Omental fat pad (tissue), 3 donors: ENCODE measurements at regions not wholly inside any gene's neighbourhood (a gene's known extent, or its start where the extent isn't known, plus 50 kb on each side); places are given as distances from the start of the nearest gene placed in this dataset.

ENCODE experiments used
- ATAC-seq: fragments of 150-250 bp; one replicate; pipeline ENCODE4 v1.9.1; 2016; ENCODE audit warnings: mild to moderate bottlenecking, moderate library complexity; ENCODE audit not compliant: low FRiP score
- DNase-seq: peaks from one replicate; pipeline ENCODE4 v3.0.0-alpha.2; 2019; ENCODE audit warnings: low spot score
- TF ChIP-seq, protein P1 (sequence below), 3 donors: fragments of 450-650 bp; IDR thresholded peaks; one replicate each; pipeline ENCODE4 v1.5.1; 2016 to 2017; ENCODE audit warnings: antibody characterized with exemption in 3 of 3, mild to moderate bottlenecking in 3 of 3, moderate library complexity in 2 of 3

DNA sequence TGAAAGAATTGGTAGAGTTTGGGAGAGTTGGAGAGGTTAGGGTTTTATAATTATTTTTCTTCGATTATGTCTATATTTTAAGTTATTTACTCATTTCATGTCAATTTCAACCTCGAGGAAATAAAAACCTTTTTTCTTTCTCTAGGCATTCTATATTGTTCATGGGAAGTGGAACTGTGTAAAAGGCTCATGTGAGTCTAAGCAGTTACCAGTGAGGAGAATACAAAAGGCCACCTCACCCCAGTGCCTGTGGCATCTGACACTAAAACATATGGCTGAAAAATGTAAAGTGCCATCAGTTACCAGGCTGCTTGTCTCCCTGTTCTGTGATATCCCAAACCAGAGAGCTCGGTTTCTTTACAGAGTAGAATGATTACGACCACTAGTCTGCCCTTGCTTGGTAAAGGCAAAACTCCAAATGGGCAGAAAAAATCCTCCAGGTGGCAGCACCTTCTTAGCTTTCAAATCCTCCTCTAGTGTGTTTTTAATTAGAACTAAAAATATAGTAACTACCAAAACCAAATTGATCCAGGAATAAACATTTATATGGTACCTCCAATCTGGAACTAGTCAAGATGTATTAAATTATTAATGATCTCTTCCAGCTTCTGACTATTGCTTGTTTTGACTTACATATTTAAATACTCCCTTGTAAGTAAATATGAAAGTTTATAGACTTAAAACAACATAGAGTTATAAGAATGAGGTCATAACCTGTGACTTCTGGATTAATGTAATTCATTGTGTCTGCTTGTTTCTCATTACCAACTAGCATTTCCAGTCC, 122.6 kb upstream of the MCHR2 start:
- DNase-seq (no peak), ATAC-seq (no peak)
- TF ChIP-seq, protein P1, sequence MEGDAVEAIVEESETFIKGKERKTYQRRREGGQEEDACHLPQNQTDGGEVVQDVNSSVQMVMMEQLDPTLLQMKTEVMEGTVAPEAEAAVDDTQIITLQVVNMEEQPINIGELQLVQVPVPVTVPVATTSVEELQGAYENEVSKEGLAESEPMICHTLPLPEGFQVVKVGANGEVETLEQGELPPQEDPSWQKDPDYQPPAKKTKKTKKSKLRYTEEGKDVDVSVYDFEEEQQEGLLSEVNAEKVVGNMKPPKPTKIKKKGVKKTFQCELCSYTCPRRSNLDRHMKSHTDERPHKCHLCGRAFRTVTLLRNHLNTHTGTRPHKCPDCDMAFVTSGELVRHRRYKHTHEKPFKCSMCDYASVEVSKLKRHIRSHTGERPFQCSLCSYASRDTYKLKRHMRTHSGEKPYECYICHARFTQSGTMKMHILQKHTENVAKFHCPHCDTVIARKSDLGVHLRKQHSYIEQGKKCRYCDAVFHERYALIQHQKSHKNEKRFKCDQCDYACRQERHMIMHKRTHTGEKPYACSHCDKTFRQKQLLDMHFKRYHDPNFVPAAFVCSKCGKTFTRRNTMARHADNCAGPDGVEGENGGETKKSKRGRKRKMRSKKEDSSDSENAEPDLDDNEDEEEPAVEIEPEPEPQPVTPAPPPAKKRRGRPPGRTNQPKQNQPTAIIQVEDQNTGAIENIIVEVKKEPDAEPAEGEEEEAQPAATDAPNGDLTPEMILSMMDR (IDR thresholded peaks at IDR 0.05), result no peak

DNA sequence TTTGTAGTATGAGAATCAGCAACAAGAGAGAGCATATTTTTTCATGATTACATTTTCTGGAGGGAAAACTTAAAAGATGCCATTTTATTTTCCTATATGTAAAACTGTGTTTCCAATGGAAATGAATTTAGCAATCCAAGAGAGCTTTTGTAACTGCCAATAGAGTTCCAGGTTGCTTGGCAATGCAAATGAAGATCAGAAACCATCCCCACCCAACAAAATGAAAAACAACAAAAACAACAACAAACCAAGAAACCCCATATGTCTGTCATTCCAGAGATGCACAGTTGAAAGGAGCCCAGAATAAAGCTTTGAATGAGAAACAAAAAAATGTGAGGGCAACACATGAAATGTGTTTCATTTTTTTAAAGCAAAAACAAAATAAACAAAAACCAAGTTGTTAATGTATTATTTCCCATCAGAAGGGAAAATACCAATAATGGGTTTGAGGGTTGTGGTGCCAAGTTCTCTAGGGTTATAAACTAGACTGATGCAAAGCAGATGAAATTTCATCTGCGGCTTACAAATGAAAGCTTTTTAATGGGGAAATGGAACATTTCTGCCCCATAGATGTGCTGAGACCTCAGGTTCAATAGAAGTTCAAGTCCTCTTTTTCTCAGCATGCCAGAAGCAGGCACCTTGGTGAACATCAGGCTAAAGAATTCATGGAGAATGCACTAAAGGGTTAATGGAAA, 121.5 kb upstream of the MCHR2 start:
- ATAC-seq (no peak), DNase-seq (no peak)
- TF ChIP-seq, protein P1 (IDR thresholded peaks at IDR 0.05), result no peak

DNA sequence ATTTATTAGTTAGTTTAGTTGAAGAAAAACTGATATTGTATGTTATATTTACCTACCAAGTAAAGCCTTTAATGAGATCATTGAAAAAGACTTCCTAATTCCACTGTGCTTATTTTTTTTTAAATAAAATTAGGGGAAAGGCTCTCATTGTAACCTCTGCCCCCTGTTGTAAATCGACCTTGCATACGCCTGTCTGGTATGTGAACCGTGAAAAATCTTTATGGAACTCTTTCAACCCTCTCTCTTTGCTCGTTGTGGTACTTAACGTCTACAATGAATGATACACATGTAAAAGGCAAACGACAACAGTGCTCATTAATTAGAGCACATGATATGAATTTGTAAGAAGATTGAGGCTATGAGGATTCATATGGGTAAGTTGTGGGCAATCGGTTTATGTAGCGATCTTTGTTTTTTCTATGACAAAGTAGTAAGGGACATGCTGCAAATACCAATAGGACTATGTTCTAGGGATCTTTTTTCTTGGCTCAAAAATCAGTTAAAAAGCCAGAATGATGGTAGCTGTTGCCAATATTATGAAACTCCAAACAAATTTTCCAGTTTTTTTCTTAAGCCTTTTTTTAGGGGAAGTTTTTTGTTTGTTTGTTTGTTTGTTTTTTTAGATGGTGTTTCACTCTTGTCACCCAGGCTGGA, 119.0 kb upstream of the MCHR2 start:
- ATAC-seq (no peak), DNase-seq (no peak)
- TF ChIP-seq, protein P1 (IDR thresholded peaks at IDR 0.05), result no peak

DNA sequence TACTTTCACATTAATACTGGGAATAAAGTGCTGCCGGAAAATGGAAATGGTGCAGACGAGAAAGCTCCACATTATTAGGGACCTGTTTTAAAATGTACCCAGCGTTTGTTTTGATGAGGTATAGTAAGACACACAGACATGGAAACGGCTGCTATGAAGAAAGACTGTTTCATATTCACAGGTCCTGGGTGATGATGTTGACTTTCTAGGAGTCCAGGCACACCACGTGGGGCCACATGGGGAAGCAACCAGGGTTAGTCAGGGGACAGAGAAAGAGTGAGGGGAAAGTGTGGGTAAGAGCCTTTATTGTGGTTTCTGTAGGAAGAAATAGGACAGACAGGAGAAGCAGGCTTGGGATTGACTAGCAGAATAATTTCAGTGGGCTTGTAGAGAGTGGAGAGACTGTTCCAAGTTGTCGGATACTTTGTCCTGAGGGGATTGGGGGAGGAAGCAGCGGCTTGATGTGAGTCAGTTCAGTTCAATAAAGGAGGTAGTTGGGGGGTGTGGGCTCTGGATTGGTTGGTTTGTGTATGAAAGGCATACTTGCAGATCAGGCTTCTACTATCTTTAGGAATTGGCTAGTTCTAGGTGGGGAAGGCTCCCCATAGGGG, 112.0 kb upstream of the MCHR2 start:
- ATAC-seq, result no peak
- TF ChIP-seq, protein P1 (IDR thresholded peaks at IDR 0.05), result no peak

DNA sequence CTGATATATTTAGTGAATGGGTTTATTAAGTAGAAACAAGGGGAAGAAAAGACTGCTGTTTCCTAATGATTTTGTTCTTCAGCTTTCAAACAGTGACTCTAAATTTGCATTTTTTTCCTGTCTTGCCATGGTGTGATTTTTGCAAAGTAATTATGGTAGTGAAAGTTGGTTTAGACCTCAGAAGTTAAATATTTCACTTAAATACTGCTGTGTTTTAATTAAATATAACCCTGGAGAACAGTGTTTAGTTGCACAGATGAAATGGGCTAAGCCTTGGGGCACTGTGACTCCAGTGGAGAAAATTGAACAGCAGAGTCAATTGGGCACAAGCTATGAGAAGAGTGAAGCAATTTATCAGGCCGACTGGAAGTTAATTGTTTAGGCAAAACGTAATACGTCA, 111.1 kb upstream of the MCHR2 start:
- TF ChIP-seq, protein P1 (IDR thresholded peaks at IDR 0.05), result no peak
- DNase-seq, result no peak
- no peak for ATAC-seq

More for the DNA sequence above, 112.0 kb upstream of the MCHR2 start:
- DNase-seq, result no peak

DNA sequence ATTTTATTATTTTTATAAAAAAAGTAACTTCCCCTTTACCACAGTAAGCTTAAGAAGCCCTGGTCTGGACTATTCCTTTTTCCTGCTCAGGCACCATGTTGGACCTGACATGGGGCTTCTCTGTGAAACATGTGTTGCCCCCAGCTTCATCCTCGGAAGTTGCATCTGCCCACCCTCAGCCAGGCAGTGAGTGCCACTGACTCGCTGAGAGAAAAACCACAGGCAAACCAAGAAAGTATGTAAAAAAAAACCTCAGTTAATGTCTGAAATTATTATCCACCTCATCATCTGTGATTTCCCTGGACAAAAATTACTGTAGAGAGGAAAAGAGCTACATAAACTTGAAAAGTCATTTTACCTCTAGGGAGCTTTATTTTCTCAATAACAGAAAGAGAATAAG, 109.9 kb upstream of the MCHR2 start:
- ATAC-seq (no peak), DNase-seq (no peak)
- TF ChIP-seq, protein P1 (IDR thresholded peaks at IDR 0.05), result no peak
